Esophagus (tissue), 2 donors: ENCODE measurements at regions not wholly inside any gene's neighbourhood (a gene's known extent, or its start where the extent isn't known, plus 50 kb on each side); places are given as distances from the start of the nearest gene placed in this dataset.

Source experiments
- H3K27ac ChIP-seq, 2 donors: one replicate each; pipeline ENCODE4 v1.5.1; 2013; ENCODE audit warnings: low read depth in 2 of 2, mild to moderate bottlenecking in 2 of 2, inconsistent platforms in 1 of 2, low read length in 1 of 2, moderate library complexity in 1 of 2
- H3K27me3 ChIP-seq, 2 donors: one replicate each; pipeline ENCODE4 v1.6.1; 2013; ENCODE audit warnings: low read length in 2 of 2, control low read depth in 1 of 2, mild to moderate bottlenecking in 1 of 2; ENCODE audit not compliant: insufficient read depth in 2 of 2, control insufficient read depth in 1 of 2
- H3K36me3 ChIP-seq, 2 donors: one replicate each; pipeline ENCODE4 v1.6.1; 2013; ENCODE audit warnings: low read length in 1 of 2; ENCODE audit not compliant: control insufficient read depth in 2 of 2, insufficient read depth in 2 of 2
- H3K4me1 ChIP-seq, 2 donors: one replicate each; pipeline ENCODE4 v1.6.1; 2013; ENCODE audit warnings: low read length in 1 of 2; ENCODE audit not compliant: control insufficient read depth in 2 of 2, insufficient read depth in 2 of 2
- H3K4me3 ChIP-seq, 2 donors: one replicate each; pipeline ENCODE4 v1.5.1; 2013; ENCODE audit warnings: low read length in 2 of 2, mild to moderate bottlenecking in 2 of 2, low read depth in 1 of 2, moderate library complexity in 1 of 2
- H3K9me3 ChIP-seq, 2 donors: one replicate each; pipeline ENCODE4 v1.6.1; 2013; ENCODE audit warnings: mild to moderate bottlenecking in 2 of 2, low read depth in 1 of 2, low read length in 1 of 2, moderate library complexity in 1 of 2; ENCODE audit not compliant: control insufficient read depth in 2 of 2, insufficient read depth in 1 of 2
- WGBS, 2 donors: extraction: QIAGEN DNeasy Blood & Tissue Kit; methylation state at CpG; one replicate each; pipeline ENCODE4 v1.1.7; 2013; 5-methylcytosine and 5-hydroxymethylcytosine counted together
- donor health status: healthy with polysubstance abuse.
- donor health status: Bipolar disorder and iron deficiency.

- no peaks in the 10 kb centered on the region for H3K9me3 ChIP-seq
- H3K27me3 ChIP-seq: no peaks in the 10 kb centered on the region
- H3K36me3 ChIP-seq: no peaks in the 10 kb centered on the region
- no peak overlapping the region for H3K27ac ChIP-seq
- H3K4me3 ChIP-seq: no peak overlapping the region
- WGBS, 2 donors: 49 to 56% methylated on average over 2 of the region's 2 CpGs
- no peaks in the 10 kb centered on the region for H3K4me1 ChIP-seq
Measured at GRCh38 chr5:121296356-121296755, 555.3 kb upstream of the FTMT start.

DNA sequence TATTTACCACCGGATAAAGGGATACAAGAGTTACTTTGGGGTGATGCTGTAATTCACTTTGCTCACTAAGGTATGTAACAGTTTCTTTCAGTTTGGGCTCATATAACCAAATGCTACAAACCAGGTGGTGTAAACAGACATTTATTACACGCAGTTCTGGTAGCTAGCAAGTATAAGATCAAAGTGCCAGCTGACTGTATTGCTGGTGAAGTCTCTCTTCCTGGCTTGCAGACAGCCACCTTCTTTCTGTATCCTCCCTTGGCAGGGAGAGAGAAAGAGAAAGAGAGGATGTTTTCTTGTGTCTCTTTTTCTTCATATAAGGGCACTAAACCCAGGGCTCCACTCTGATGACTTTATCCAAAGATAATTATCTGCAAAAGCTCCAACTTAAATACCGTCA, 552.5 kb upstream of the FTMT start:
- Histone ChIP-seq H3K36me3 (no peaks in the 10 kb centered on the region), H3K27ac (no peak overlapping the region), H3K9me3 (no peaks in the 10 kb centered on the region), H3K27me3 (no peaks in the 10 kb centered on the region), H3K4me3 (no peak overlapping the region), H3K4me1 (no peaks in the 10 kb centered on the region)
- 80 to 87% methylated on average over 3 of the region's 3 CpGs for WGBS, 2 donors

DNA sequence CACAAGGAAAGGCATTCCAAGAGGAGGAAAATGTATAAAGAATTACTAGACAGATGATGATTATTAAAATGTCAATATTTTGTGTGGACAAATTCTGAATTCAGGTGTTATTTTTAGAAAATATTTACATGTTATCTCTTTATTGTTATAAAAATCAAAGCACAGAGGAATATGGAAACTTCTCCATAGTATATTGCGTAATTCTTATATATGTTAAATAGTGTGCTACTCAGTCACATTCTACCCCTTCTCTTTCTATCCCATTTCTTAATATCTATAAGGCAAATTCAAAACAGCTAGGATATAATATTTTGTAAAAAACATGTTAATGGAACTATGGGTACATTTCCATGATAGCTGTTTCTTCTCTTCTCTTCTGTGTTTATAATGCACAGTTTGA, 546.8 kb upstream of the FTMT start:
- Histone ChIP-seq H3K9me3 (no peaks in the 10 kb centered on the region), H3K4me1 (no peaks in the 10 kb centered on the region), H3K27me3 (no peaks in the 10 kb centered on the region), H3K36me3 (no peaks in the 10 kb centered on the region), H3K27ac (no peak overlapping the region), H3K4me3 (no peak overlapping the region)
- 86 to 99% methylated on average over 1 of the region's 1 CpG for WGBS, 2 donors

DNA sequence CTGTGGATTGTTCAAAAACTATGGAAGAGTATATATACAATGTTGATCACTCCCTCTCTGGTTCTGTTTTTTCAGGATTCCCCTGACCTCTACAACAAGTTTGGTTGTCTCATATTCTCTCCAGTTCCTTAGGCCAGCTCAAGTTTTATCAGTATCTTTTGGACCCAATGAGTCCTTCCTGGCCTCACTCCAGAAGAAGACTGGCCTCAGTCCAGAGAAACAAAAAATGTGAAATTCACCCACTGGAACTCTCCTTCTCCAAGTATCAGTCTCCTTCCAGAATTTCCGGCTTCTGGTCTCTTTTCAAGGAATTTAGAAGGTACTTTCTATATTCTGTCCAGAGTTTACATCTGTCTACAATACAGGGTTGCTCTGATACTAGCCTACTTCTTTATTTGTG, 537.8 kb upstream of the FTMT start:
- Histone ChIP-seq H3K4me1 (no peaks in the 10 kb centered on the region), H3K36me3 (no peaks in the 10 kb centered on the region), H3K4me3 (no peak overlapping the region), H3K27ac (no peak overlapping the region), H3K9me3 (peaks cover 4 to 6% of the 10 kb centered on the region in 2 donors), H3K27me3 (no peaks in the 10 kb centered on the region)
- 73 to 76% methylated on average over 1 of the region's 1 CpG for WGBS, 2 donors

DNA sequence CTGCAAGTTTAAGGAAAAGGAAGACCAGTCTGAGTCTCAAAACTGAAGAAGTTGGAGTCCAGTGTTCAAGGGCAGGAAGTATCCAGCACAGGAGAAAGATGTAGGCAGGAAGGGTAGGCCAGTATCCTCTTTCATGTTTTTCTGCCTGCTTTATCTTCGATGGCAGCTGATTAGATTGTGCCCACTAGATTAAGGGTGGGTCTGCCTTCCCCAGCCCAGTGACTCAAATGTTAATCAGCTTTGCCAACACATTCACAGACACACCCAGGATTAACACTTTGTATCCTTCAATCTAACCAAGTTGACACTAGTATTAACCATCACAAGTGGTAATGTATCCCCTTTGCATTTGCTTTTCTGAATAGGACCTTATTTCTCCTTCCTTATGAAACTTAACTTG, 535.9 kb upstream of the FTMT start:
- H3K9me3 ChIP-seq: peaks cover 4 to 6% of the 10 kb centered on the region in 2 donors
- 37 to 50% methylated on average over 1 of the region's 1 CpG for WGBS, 2 donors
- H3K27me3 ChIP-seq: no peaks in the 10 kb centered on the region
- H3K4me3 ChIP-seq: no peak overlapping the region
- H3K36me3 ChIP-seq: no peaks in the 10 kb centered on the region
- H3K27ac ChIP-seq: no peak overlapping the region
- no peaks in the 10 kb centered on the region for H3K4me1 ChIP-seq

GRCh38 chr5:121319292-121319691, 532.4 kb upstream of the FTMT start:
- Histone ChIP-seq H3K36me3 (no peaks in the 10 kb centered on the region), H3K27me3 (no peaks in the 10 kb centered on the region), H3K4me3 (no peak overlapping the region), H3K9me3 (peaks cover 4 to 6% of the 10 kb centered on the region in 2 donors), H3K27ac (no peak overlapping the region), H3K4me1 (no peaks in the 10 kb centered on the region)
- 95 to 100% methylated on average over 1 of the region's 1 CpG for WGBS, 2 donors

- no peaks in the 10 kb centered on the region for H3K4me1 ChIP-seq
- H3K36me3 ChIP-seq: no peaks in the 10 kb centered on the region
- no peaks in the 10 kb centered on the region for H3K27me3 ChIP-seq
- no peak overlapping the region for H3K27ac ChIP-seq
- no peak overlapping the region for H3K4me3 ChIP-seq
- no peaks in the 10 kb centered on the region for H3K9me3 ChIP-seq
Measured at GRCh38 chr5:121325930-121326329, 525.8 kb upstream of the FTMT start.

DNA sequence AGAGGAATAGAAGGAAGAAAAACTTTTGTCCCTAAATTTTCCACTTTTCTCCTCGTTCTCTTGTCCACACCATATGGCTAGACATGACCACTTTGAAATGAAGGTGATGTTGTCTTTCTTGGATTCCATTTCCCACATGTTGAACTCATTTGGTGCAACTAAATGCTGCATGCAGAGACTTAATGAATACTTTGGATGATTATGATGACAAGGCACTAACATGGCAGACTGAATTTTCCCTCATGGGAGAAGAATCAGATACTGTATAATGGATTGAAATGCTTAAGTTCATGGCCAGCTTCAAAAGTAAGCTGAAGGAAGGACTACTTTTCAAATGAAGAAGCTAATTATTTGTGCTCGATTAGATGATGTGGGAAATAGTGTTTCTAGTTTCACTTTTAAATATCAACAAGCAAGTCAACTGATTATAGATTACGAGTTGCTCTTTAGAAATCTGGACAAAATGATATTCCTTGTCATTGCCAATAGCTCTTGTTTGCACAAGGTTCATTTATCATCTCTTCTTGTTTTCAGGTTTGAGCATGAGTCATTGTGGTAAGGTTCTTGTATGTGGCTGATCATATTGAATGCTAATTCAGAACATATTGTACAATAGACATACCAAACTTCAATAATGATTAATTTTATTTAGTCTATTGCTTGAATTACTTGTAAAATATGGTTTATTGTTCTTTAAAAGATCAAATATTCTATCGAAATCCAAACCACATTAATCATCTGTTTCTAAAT, 501.3 kb upstream of the FTMT start:
- 37% methylated on average over 4 of the region's 4 CpGs for WGBS, 2 donors
- Histone ChIP-seq H3K4me3 (no peak overlapping the region), H3K36me3 (no peaks in the 10 kb centered on the region), H3K27me3 (no peaks in the 10 kb centered on the region), H3K27ac (no peak overlapping the region), H3K9me3 (no peaks in the 10 kb centered on the region), H3K4me1 (no peaks in the 10 kb centered on the region)

DNA sequence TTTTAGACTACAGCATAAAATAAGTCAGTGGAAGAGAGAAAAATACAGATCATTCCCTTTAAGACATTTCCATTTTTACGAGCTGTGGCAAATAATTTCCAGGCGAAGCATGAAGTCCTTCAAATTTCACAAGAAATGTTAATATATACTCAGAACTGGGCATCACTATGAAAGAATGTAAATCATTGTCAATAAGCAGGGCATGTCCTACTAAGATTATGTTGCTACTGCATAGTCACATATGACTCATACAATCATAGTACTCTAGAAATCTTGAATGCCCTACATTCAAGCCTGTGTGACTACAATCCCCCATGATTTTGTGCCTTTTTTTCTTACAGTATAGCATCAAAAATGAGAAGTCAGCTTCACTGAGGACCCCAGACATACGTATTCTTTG, 485.2 kb upstream of the FTMT start:
- Histone ChIP-seq H3K4me1 (no peaks in the 10 kb centered on the region), H3K4me3 (no peak overlapping the region), H3K27me3 (no peaks in the 10 kb centered on the region), H3K27ac (no peak overlapping the region), H3K9me3 (no peaks in the 10 kb centered on the region), H3K36me3 (no peaks in the 10 kb centered on the region)
- WGBS, 2 donors: 46 to 52% methylated on average over 3 of the region's 3 CpGs

DNA sequence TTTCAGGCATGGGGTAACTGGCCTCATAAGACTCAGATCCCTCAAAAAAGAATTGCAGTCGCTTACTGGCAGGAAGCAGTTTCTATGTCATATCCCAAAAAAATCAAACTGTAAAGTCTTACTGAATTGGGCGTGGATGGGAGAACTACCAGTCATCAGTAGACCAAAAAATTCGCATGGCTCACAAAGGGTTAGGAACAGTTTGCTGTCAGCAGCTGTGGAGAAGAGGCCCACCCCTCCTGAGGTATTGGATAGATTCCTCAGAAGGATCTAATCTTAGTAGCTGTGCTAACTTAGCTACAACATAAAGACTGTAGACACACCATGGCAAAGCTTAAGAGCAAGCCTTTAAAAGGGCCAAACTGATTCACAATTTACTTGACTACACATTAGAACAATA, 478.3 kb upstream of the FTMT start:
- no peaks in the 10 kb centered on the region for H3K27me3 ChIP-seq
- no peak overlapping the region for H3K4me3 ChIP-seq
- H3K27ac ChIP-seq: no peak overlapping the region
- H3K9me3 ChIP-seq: no peaks in the 10 kb centered on the region
- H3K4me1 ChIP-seq: no peaks in the 10 kb centered on the region
- H3K36me3 ChIP-seq: no peaks in the 10 kb centered on the region
- 80 to 81% methylated on average over 3 of the region's 3 CpGs for WGBS, 2 donors
